ENCODE measurements at regions not wholly inside any gene's neighbourhood (a gene's known extent, or its start where the extent isn't known, plus 50 kb on each side); places are given as distances from the start of the nearest gene placed in this dataset.

DNA sequence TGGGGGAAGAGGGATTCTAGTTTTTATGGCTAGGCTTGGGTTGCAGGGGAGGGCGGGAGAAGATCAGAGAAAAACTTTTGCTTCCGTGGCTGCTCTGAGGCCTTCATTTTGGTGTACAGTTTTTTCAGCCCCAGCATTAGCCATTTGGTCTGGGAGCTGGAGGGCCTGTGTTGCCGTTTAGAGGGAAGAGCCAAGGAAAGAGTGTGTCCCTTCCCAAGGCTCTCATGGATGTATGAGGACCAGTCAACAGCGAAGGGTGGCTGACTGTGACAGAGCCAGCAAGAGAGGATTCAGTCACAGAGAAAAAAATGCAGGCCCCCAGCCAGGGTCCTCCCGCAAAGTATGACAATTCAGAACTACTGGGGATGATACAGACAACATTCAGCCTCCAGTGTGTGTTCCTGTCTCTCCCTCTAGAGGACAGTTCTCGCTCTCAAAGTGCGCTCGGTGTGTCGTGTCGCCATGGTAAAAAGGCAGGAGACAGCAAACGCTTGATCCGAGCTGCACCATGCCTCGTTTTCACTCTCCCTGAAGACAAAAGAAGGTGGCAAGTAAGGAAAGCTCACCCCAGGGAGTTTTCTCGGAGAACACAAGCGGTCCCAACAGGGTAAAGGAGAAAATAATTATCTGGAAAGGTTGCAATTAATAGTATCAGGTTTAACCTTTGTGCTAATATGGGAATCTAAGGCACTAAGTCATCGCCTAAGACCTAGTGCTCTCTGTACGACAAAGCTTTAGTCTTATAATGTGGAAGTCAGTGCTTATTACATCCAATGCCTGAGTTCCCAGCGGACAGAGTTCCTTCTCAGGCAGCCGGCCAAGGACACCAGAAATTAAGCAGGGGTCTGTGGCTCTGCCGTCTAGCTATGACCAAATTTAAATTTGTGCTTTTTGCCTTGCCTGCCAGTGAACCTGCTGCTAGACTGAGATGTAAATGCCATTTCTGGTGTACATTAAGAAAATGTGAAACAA, 157.3 kb upstream of the PLXNC1 start:
- TF ChIP-seq, protein P1, sequence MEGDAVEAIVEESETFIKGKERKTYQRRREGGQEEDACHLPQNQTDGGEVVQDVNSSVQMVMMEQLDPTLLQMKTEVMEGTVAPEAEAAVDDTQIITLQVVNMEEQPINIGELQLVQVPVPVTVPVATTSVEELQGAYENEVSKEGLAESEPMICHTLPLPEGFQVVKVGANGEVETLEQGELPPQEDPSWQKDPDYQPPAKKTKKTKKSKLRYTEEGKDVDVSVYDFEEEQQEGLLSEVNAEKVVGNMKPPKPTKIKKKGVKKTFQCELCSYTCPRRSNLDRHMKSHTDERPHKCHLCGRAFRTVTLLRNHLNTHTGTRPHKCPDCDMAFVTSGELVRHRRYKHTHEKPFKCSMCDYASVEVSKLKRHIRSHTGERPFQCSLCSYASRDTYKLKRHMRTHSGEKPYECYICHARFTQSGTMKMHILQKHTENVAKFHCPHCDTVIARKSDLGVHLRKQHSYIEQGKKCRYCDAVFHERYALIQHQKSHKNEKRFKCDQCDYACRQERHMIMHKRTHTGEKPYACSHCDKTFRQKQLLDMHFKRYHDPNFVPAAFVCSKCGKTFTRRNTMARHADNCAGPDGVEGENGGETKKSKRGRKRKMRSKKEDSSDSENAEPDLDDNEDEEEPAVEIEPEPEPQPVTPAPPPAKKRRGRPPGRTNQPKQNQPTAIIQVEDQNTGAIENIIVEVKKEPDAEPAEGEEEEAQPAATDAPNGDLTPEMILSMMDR (conservative IDR thresholded peaks at IDR 0.05; ENCODE audit: low read depth in 2 of 2): peak; percentile 53 to 76
- no peak for TF ChIP-seq CREB1 (CRISPR knock-in tag; IDR thresholded peaks at IDR 0.05; ENCODE audit: low read depth)
- no peak for TF ChIP-seq EZH2 (IDR thresholded peaks at IDR 0.05; ENCODE audit: low read depth, unreplicated experiment)
- no peak for TF ChIP-seq EZH2phosphoT487 (IDR thresholded peaks at IDR 0.05; ENCODE audit: unreplicated experiment)
- TF ChIP-seq POLR2AphosphoS5 (IDR thresholded peaks at IDR 0.05; ENCODE audit: low read depth): no peak
- TF ChIP-seq ZNF331 (CRISPR knock-in tag; IDR thresholded peaks at IDR 0.05; ENCODE audit: low read depth): no peak
- no peak for TF ChIP-seq NANOG (IDR thresholded peaks at IDR 0.05; ENCODE audit: borderline replicate concordance)
- TF ChIP-seq JUNB (IDR thresholded peaks at IDR 0.05; ENCODE audit: unreplicated experiment): no peak
- TF ChIP-seq, protein P2, sequence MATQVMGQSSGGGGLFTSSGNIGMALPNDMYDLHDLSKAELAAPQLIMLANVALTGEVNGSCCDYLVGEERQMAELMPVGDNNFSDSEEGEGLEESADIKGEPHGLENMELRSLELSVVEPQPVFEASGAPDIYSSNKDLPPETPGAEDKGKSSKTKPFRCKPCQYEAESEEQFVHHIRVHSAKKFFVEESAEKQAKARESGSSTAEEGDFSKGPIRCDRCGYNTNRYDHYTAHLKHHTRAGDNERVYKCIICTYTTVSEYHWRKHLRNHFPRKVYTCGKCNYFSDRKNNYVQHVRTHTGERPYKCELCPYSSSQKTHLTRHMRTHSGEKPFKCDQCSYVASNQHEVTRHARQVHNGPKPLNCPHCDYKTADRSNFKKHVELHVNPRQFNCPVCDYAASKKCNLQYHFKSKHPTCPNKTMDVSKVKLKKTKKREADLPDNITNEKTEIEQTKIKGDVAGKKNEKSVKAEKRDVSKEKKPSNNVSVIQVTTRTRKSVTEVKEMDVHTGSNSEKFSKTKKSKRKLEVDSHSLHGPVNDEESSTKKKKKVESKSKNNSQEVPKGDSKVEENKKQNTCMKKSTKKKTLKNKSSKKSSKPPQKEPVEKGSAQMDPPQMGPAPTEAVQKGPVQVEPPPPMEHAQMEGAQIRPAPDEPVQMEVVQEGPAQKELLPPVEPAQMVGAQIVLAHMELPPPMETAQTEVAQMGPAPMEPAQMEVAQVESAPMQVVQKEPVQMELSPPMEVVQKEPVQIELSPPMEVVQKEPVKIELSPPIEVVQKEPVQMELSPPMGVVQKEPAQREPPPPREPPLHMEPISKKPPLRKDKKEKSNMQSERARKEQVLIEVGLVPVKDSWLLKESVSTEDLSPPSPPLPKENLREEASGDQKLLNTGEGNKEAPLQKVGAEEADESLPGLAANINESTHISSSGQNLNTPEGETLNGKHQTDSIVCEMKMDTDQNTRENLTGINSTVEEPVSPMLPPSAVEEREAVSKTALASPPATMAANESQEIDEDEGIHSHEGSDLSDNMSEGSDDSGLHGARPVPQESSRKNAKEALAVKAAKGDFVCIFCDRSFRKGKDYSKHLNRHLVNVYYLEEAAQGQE (IDR thresholded peaks at IDR 0.05; ENCODE audit: unreplicated experiment): no peak
- TF ChIP-seq, protein P3, sequence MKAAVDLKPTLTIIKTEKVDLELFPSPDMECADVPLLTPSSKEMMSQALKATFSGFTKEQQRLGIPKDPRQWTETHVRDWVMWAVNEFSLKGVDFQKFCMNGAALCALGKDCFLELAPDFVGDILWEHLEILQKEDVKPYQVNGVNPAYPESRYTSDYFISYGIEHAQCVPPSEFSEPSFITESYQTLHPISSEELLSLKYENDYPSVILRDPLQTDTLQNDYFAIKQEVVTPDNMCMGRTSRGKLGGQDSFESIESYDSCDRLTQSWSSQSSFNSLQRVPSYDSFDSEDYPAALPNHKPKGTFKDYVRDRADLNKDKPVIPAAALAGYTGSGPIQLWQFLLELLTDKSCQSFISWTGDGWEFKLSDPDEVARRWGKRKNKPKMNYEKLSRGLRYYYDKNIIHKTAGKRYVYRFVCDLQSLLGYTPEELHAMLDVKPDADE (IDR thresholded peaks at IDR 0.05): no peak
- no peak for TF ChIP-seq STAT1 (IDR thresholded peaks at IDR 0.05; ENCODE audit: unreplicated experiment)
- no peak for TF ChIP-seq ZNF114 (CRISPR knock-in tag; IDR thresholded peaks at IDR 0.05)

All from GM23338 (cell line).